ENCODE measurements at regions not wholly inside any gene's neighbourhood (a gene's known extent, or its start where the extent isn't known, plus 50 kb on each side); places are given as distances from the start of the nearest gene placed in this dataset.

DNA sequence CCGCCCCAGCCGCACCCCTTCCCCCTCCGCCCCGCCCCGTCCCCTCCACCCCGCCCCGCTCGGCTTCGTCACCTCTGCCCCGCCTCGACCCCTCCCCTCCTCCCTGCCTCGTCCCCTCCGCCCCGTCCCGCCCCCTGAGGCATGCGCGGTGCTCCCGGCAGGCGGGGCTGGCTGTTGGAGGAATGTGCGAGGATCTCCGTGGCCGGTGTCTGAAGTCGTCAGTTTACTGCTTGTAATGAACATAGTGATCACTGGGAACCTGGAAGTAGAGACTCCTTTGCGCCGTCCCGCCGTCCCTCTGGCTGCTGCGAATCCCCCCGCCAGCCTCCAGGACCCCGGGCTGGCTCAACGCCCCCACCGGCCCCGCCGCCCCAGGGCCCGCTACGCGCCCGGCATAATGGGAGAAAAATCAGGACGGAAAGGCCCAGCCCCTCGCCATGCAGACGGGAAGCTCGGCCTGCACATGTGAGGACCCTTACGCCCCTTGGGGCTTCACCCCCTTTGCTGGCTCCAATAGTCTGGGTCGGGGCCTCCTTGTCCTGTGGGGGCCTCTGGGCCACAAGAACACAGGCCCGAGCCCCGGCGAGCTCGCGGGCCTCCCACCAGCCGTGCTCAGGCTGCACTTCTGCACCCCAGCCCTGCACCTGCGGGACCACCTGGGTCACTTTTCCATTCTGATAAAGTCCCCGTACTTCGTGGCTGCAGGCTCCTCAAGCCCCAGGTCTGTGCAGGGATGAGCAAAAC is 743.1 kb downstream of the KCNJ18 start:
- TF ChIP-seq, protein P1, sequence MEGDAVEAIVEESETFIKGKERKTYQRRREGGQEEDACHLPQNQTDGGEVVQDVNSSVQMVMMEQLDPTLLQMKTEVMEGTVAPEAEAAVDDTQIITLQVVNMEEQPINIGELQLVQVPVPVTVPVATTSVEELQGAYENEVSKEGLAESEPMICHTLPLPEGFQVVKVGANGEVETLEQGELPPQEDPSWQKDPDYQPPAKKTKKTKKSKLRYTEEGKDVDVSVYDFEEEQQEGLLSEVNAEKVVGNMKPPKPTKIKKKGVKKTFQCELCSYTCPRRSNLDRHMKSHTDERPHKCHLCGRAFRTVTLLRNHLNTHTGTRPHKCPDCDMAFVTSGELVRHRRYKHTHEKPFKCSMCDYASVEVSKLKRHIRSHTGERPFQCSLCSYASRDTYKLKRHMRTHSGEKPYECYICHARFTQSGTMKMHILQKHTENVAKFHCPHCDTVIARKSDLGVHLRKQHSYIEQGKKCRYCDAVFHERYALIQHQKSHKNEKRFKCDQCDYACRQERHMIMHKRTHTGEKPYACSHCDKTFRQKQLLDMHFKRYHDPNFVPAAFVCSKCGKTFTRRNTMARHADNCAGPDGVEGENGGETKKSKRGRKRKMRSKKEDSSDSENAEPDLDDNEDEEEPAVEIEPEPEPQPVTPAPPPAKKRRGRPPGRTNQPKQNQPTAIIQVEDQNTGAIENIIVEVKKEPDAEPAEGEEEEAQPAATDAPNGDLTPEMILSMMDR (IDR thresholded peaks at IDR 0.05), result no peak
- no peak for TF ChIP-seq EZH2phosphoT487 (IDR thresholded peaks at IDR 0.05)
- TF ChIP-seq EZH2 (IDR thresholded peaks at IDR 0.05), result no peak

All from neural progenitor cell (in vitro differentiated cells).